Astrocyte (in vitro differentiated cells and primary cell): ENCODE measurements at regions not wholly inside any gene's neighbourhood (a gene's known extent, or its start where the extent isn't known, plus 50 kb on each side); places are given as distances from the start of the nearest gene placed in this dataset.

Source experiments
- EZH2 ChIP-seq: IDR thresholded peaks from 2 replicates; pipeline ENCODE4 v1.6.1; 2012; ENCODE audit warnings: mild to moderate bottlenecking, low read length, inconsistent platforms; ENCODE audit not compliant: insufficient read depth
- TF ChIP-seq, protein P1 (sequence below): IDR thresholded peaks from 2 replicates; pipeline ENCODE4 v1.5.1; 2011; ENCODE audit warnings: low read depth, mild to moderate bottlenecking, inconsistent platforms, low read length, moderate library complexity; ENCODE audit not compliant: insufficient read depth

GRCh38 chr22:48700180-48700565 is 1127.5 kb downstream of the BRD1 start:
- TF ChIP-seq, protein P1, sequence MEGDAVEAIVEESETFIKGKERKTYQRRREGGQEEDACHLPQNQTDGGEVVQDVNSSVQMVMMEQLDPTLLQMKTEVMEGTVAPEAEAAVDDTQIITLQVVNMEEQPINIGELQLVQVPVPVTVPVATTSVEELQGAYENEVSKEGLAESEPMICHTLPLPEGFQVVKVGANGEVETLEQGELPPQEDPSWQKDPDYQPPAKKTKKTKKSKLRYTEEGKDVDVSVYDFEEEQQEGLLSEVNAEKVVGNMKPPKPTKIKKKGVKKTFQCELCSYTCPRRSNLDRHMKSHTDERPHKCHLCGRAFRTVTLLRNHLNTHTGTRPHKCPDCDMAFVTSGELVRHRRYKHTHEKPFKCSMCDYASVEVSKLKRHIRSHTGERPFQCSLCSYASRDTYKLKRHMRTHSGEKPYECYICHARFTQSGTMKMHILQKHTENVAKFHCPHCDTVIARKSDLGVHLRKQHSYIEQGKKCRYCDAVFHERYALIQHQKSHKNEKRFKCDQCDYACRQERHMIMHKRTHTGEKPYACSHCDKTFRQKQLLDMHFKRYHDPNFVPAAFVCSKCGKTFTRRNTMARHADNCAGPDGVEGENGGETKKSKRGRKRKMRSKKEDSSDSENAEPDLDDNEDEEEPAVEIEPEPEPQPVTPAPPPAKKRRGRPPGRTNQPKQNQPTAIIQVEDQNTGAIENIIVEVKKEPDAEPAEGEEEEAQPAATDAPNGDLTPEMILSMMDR: no peak
- TF ChIP-seq EZH2: no peak
